HUES64 (cell line): ENCODE measurements at regions not wholly inside any gene's neighbourhood (a gene's known extent, or its start where the extent isn't known, plus 50 kb on each side); places are given as distances from the start of the nearest gene placed in this dataset.

Experiments
- H3K27ac ChIP-seq: 2 replicates; pipeline ENCODE4 v1.7.0; 2013; ENCODE audit warnings: low read depth, low read length, inconsistent platforms
- H3K27me3 ChIP-seq: 2 replicates; pipeline ENCODE4 v1.6.1; 2013; ENCODE audit warnings: mild to moderate bottlenecking, low read length; ENCODE audit not compliant: insufficient read depth
- H3K36me3 ChIP-seq: 2 replicates; pipeline ENCODE4 v1.6.1; 2013; ENCODE audit warnings: mild to moderate bottlenecking, low read length; ENCODE audit not compliant: insufficient read depth
- H3K4me1 ChIP-seq: 2 replicates; pipeline ENCODE4 v1.6.1; 2013; ENCODE audit warnings: mild to moderate bottlenecking, low read length, moderate library complexity; ENCODE audit not compliant: insufficient read depth
- H3K4me3 ChIP-seq: 2 replicates; pipeline ENCODE4 v1.5.1; 2013; ENCODE audit warnings: mild to moderate bottlenecking, low read length, moderate library complexity
- H3K9ac ChIP-seq: 2 replicates; pipeline ENCODE4 v1.6.1; 2013; ENCODE audit warnings: mild to moderate bottlenecking, low read depth, low read length
- H3K9me3 ChIP-seq: 2 replicates; pipeline ENCODE4 v1.6.1; 2013; ENCODE audit warnings: low read depth, low read length; ENCODE audit not compliant: insufficient read depth
- WGBS: fragments of 150-250, 120-280 bp; methylation state at CpG from one replicate; pipeline ENCODE4 v1.1.7; 2013; ENCODE audit warnings: missing lambda C conversion rate; 5-methylcytosine and 5-hydroxymethylcytosine counted together

DNA sequence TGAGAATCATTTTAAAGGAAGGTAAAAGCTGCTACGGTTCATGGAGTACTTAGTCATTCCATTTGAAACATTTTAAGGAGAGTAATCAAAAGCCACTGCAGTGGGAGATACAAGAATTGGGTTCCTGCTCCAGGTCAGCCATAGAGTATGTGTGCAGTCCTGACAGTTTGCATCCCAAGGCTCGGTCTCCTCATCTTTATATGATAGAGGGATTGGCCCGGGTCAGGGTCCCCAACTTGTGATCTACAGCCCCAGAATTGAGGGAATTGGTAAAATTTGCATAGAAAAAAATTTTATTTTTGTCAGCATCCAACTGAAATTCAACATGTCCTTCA, 111.9 kb upstream of the PRNP start:
- Histone ChIP-seq H3K27ac (no peak overlapping the region), H3K9ac (no peak overlapping the region), H3K9me3 (no peaks in the 10 kb centered on the region), H3K4me1 (peaks cover 6% of the 10 kb centered on the region; the same call in 1 of the 2 replicates), H3K36me3 (no peaks in the 10 kb centered on the region), H3K27me3 (no peaks in the 10 kb centered on the region), H3K4me3 (no peak overlapping the region)
- 92% methylated on average over 3 of the region's 3 CpGs for WGBS

GRCh38 chr20:4573564-4574355, 112.5 kb upstream of the PRNP start:
- no peak overlapping the region for H3K27ac ChIP-seq
- no peaks in the 10 kb centered on the region for H3K9me3 ChIP-seq
- no peaks in the 10 kb centered on the region for H3K27me3 ChIP-seq
- peaks cover 6% of the 10 kb centered on the region; the same call in 1 of the 2 replicates for H3K4me1 ChIP-seq
- WGBS: 70% methylated on average over 7 of the region's 8 CpGs
- H3K4me3 ChIP-seq: no peak overlapping the region
- H3K9ac ChIP-seq: no peak overlapping the region
- H3K36me3 ChIP-seq: no peaks in the 10 kb centered on the region

DNA sequence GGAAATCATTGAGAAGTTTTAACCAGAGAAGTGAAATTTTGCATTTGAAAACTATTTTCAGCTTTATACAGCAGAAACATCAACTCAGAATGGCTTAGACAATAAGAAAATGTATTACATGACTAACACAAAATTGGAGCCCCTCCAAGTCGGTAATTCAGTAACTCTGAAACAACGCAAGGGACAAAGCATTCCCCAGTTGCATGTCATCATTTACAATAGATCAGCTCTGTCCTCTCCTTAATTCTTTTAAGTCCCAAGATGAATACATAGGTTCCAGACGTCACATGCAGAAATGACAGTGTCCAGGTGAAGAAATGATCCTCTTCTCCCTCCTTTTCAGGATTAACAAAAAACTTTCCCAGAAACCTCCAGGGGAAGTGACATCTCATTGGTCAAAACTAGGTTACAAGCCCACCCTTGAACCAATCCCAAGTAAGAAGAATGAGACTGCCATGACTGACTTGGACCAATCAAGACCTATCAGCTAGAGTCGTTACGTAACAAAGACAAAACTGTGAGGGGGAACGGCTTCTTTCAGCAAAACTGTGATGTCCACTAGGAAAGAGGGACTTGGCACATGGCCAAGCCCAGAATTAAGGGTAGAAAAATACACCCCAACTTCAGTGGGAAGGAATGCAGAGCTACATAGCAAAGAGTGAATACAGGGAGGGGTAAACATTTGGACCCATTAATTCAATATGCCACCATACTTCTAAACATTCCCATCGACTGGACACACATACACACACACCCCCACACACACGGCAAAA, 114.3 kb upstream of the PRNP start:
- H3K27ac ChIP-seq: no peak overlapping the region
- no peak overlapping the region for H3K9ac ChIP-seq
- H3K36me3 ChIP-seq: no peaks in the 10 kb centered on the region
- no peak overlapping the region for H3K4me3 ChIP-seq
- H3K4me1 ChIP-seq: peaks cover 6% of the 10 kb centered on the region; the same call in 1 of the 2 replicates
- WGBS: 81% methylated on average over 8 of the region's 8 CpGs
- H3K27me3 ChIP-seq: no peaks in the 10 kb centered on the region
- H3K9me3 ChIP-seq: no peaks in the 10 kb centered on the region

GRCh38 chr20:4569865-4570264, 116.4 kb upstream of the PRNP start:
- H3K9me3 ChIP-seq: no peaks in the 10 kb centered on the region
- 85% methylated on average over 3 of the region's 3 CpGs for WGBS
- no peaks in the 10 kb centered on the region for H3K36me3 ChIP-seq
- H3K27me3 ChIP-seq: no peaks in the 10 kb centered on the region
- peaks cover 6% of the 10 kb centered on the region; the same call in 1 of the 2 replicates for H3K4me1 ChIP-seq
- H3K4me3 ChIP-seq: no peak overlapping the region
- H3K27ac ChIP-seq: no peak overlapping the region
- H3K9ac ChIP-seq: no peak overlapping the region

GRCh38 chr20:4569092-4569491, 117.2 kb upstream of the PRNP start:
- H3K9me3 ChIP-seq: no peaks in the 10 kb centered on the region
- H3K9ac ChIP-seq: no peak overlapping the region
- H3K27me3 ChIP-seq: no peaks in the 10 kb centered on the region
- H3K27ac ChIP-seq: no peak overlapping the region
- H3K4me1 ChIP-seq: peaks cover 6% of the 10 kb centered on the region; the same call in 1 of the 2 replicates
- 92% methylated on average over 2 of the region's 2 CpGs for WGBS
- H3K4me3 ChIP-seq: no peak overlapping the region
- H3K36me3 ChIP-seq: no peaks in the 10 kb centered on the region

DNA sequence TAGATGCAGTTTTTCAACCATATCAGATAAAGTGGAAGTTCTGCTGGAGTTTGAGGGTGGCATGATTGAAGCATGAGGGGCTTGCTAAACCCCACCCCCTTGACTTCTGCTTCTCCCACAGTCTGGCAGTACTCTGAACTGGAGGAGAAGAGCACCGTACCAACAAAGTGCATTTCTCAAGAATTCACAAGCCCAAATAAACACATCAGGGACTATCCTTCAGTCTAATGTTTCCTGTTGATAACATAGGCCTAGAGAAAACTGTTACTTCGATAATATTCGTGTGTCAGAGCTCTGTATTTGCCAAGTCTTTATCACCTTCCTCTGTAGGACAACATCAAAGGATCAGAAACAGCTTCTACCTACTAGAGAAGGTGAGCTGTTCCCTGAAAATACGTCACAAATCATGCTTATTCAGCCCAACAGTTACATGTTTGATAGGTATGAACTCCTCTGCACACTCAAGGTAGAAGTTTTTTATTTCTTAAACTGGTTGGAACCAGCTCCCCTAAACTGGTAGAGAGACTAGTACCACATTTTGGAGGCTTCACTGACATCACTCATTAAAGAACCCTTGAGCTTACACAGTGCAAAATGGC, 117.8 kb upstream of the PRNP start:
- no peaks in the 10 kb centered on the region for H3K27me3 ChIP-seq
- peaks cover 6% of the 10 kb centered on the region; the same call in 1 of the 2 replicates for H3K4me1 ChIP-seq
- WGBS: 88% methylated on average over 4 of the region's 4 CpGs
- H3K9ac ChIP-seq: no peak overlapping the region
- H3K36me3 ChIP-seq: no peaks in the 10 kb centered on the region
- H3K27ac ChIP-seq: no peak overlapping the region
- no peaks in the 10 kb centered on the region for H3K9me3 ChIP-seq
- no peak overlapping the region for H3K4me3 ChIP-seq

DNA sequence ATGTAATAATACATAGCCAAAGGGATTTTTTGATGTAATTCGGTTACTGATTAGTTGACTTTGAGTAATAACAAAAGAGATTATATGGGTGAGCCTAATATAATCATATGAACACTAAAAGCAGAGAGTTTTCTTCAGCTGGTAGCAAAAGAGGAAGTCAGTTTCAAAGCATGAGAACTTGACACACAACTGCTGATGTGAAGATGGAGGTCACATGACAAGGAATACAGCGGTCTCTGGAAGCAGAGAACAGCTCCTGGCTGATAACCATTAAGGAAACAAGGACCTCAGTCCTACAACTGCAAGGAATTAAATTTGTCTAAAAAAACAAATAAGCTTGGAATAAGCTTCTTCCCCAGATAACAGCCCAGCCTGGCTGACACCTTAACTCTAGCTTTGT, 119.1 kb upstream of the PRNP start:
- no peaks in the 10 kb centered on the region for H3K27me3 ChIP-seq
- no peaks in the 10 kb centered on the region for H3K9me3 ChIP-seq
- H3K9ac ChIP-seq: no peak overlapping the region
- H3K4me1 ChIP-seq: peaks cover 6% of the 10 kb centered on the region; the same call in 1 of the 2 replicates
- WGBS: 92% methylated on average over 1 of the region's 2 CpGs
- H3K36me3 ChIP-seq: no peaks in the 10 kb centered on the region
- no peak overlapping the region for H3K27ac ChIP-seq
- no peak overlapping the region for H3K4me3 ChIP-seq

DNA sequence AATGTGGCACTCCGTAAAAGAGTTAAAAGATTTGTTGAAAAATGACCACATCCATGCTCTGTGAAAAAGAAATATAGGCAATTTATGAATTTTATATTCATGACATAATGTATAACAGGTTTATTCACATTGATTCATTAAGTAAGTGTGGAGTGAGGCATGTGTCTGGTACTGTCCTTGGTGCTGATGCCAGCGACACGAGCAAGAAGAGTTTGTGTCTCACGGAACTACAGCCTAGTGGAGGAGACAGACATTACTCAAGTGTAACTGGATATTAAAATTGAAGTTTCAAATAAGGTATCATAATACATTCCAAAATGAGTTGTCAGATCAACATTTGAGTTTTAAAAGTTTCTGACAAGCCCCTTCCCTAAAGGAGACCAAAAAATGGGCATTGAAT, 122.7 kb upstream of the PRNP start:
- H3K36me3 ChIP-seq: no peaks in the 10 kb centered on the region
- H3K9ac ChIP-seq: no peak overlapping the region
- H3K27ac ChIP-seq: no peak overlapping the region
- H3K4me1 ChIP-seq: no peaks in the 10 kb centered on the region
- no peak overlapping the region for H3K4me3 ChIP-seq
- H3K27me3 ChIP-seq: no peaks in the 10 kb centered on the region
- WGBS: 12% methylated on average over 4 of the region's 4 CpGs
- no peaks in the 10 kb centered on the region for H3K9me3 ChIP-seq

DNA sequence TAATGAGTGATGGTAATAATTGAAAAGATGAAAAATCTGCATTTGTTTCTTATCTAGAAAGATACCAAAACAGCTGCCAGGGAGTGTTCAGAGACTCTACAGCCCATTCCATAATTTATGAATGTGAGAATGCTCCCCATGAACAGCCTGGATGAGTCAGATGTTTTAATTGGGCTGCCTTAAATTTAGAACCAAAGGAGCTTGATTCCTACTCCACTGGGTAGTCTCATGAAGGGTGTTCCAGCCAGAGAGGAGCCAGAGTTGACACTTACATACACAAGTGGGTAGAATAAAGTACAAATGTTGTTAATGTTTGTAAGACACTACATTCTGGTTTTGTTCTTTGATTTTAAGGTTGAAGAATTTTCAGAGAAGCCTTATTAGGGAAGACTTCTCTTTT, 123.2 kb upstream of the PRNP start:
- no peaks in the 10 kb centered on the region for H3K27me3 ChIP-seq
- no peak overlapping the region for H3K9ac ChIP-seq
- H3K9me3 ChIP-seq: no peaks in the 10 kb centered on the region
- no peak overlapping the region for H3K27ac ChIP-seq
- no peak overlapping the region for H3K4me3 ChIP-seq
- no peaks in the 10 kb centered on the region for H3K4me1 ChIP-seq
- no peaks in the 10 kb centered on the region for H3K36me3 ChIP-seq

DNA sequence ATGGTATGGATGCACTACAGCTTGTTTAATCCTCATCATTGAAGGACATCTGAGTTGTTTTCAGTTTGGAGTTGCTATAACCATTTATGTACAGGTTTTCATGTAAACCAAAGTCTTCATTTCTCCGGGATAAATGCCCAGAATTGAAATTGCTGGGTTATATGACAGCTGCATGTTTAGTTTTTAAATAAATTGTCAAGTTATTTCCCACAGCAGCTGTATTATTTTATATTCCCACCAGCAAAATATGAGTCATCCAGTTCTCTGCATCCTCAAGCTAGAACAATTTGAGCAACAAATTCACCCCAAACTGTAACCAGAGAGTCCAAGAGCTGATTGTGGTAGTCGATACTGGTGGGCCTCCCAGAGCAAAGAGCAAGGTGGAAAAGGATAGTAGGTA, 125.6 kb upstream of the PRNP start:
- Histone ChIP-seq H3K4me3 (no peak overlapping the region), H3K27ac (no peak overlapping the region), H3K4me1 (no peaks in the 10 kb centered on the region), H3K9ac (no peak overlapping the region), H3K36me3 (no peaks in the 10 kb centered on the region), H3K9me3 (no peaks in the 10 kb centered on the region), H3K27me3 (no peaks in the 10 kb centered on the region)
- WGBS: 90% methylated on average over 1 of the region's 2 CpGs

GRCh38 chr20:4559906-4560305, 126.3 kb upstream of the PRNP start:
- H3K27ac ChIP-seq: no peak overlapping the region
- H3K4me3 ChIP-seq: no peak overlapping the region
- no peaks in the 10 kb centered on the region for H3K36me3 ChIP-seq
- no peaks in the 10 kb centered on the region for H3K27me3 ChIP-seq
- H3K4me1 ChIP-seq: no peaks in the 10 kb centered on the region
- no peaks in the 10 kb centered on the region for H3K9me3 ChIP-seq
- 97% methylated on average over 2 of the region's 2 CpGs for WGBS
- H3K9ac ChIP-seq: no peak overlapping the region
